ENCODE measurements at regions not wholly inside any gene's neighbourhood (a gene's known extent, or its start where the extent isn't known, plus 50 kb on each side); places are given as distances from the start of the nearest gene placed in this dataset.

DNA sequence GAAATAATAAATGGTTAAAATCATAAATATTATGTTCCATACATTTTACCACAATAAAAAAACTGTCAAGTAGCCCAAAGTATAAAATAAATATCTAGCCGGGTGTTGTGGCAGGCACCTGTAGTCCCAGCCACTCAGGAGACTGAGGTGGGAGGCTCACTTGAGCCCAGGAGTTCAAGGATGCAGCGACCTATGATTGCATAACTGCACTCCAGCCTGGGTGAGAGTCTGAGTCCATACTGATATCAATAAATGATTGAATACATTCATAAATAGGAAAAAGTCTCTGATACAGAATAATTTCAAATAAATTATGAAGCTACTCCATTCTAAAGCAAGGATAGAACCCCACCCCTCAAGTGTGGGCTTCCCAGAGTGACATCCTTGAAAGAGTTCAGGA is 68.5 kb upstream of the GATA2 start:
- no peak for TF ChIP-seq POLR2A (IDR thresholded peaks at IDR 0.05)
- TF ChIP-seq, protein P1, sequence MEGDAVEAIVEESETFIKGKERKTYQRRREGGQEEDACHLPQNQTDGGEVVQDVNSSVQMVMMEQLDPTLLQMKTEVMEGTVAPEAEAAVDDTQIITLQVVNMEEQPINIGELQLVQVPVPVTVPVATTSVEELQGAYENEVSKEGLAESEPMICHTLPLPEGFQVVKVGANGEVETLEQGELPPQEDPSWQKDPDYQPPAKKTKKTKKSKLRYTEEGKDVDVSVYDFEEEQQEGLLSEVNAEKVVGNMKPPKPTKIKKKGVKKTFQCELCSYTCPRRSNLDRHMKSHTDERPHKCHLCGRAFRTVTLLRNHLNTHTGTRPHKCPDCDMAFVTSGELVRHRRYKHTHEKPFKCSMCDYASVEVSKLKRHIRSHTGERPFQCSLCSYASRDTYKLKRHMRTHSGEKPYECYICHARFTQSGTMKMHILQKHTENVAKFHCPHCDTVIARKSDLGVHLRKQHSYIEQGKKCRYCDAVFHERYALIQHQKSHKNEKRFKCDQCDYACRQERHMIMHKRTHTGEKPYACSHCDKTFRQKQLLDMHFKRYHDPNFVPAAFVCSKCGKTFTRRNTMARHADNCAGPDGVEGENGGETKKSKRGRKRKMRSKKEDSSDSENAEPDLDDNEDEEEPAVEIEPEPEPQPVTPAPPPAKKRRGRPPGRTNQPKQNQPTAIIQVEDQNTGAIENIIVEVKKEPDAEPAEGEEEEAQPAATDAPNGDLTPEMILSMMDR (IDR thresholded peaks at IDR 0.05), result no peak
